SIG-M5 treated with dmso at 0.1 percent for 504 hours (cell line): ENCODE measurements at regions not wholly inside any gene's neighbourhood (a gene's known extent, or its start where the extent isn't known, plus 50 kb on each side); places are given as distances from the start of the nearest gene placed in this dataset.
"Not testable (repeated sequence)": the region's sequence is repeated elsewhere in the genome, so short reads cannot be mapped to it uniquely, and the experiment has no call there.

Experiments used
- DNase-seq: peaks from one replicate; lab custom pipeline; 2025; ENCODE audit not compliant: unreplicated experiment; lab: John Stamatoyannopoulos, UW

DNA sequence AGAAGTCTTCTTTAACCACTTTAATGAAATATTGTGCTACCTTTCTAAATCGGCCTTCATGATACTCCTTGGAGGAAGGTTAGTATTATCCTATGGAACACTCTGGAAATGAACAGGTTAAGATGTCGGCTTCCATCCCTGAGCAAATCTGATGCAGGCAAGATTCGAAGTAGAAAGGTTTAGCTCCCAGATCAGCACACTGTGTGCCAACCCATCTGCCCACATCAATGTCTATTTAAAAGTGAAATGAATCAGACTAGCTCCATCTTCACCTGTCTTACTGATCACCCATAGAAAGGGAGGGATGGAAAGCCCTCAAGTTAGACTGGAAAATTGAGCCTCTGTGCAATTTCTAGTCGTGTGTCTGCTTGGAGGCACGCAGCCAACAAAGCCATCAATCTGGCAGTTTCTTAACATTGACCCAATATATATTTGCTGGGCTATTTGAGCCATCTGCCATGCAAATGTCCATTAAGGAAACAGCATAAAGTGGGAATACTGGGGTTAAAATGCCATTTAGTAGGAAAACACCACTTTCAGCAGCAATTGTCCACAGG, 506.1 kb downstream of the RMST start:
- DNase-seq: no peak

DNA sequence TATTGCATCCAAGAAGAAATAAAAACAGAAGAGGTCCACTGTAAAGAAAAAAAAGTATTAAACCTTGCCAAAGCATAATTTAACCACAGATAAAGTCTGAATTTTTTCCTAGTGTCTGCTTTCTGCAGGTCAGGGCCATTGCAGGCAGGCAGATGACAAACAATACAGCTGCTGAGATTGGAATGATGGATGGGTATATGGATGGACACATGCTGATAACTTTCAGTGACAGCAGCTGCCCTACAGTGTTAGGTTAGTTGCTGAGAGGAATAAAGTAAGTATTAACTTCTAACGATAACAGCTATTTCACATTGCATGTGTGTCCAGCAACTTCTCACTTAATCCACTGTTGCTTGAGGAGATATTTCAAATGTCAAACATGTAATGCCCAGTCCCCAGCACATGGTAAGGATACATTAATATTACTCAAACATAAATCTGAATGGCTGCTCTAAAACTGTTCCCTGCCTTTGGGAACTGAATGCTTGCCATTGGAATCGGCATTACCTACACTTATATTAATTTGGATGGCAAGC, 515.3 kb downstream of the RMST start:
- no peak for DNase-seq

DNA sequence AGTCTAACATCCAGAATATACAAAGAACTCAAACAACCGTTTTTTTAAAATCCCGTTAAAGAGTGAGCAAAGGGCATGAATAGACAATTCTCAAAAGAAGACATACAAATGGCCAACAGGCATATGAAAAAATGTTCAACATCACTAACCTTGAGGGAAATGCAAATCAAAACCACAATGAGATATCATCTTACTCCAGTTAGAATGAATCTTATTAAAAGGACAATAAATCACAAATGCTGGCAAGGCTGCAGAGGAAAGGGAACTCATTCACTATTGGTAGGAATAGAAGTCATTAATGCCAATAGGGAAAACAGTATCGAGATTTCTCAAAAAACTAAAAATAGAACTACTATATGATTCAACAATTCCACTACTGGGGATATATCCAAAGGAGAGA, 520.1 kb downstream of the RMST start:
- no peak for DNase-seq

DNA sequence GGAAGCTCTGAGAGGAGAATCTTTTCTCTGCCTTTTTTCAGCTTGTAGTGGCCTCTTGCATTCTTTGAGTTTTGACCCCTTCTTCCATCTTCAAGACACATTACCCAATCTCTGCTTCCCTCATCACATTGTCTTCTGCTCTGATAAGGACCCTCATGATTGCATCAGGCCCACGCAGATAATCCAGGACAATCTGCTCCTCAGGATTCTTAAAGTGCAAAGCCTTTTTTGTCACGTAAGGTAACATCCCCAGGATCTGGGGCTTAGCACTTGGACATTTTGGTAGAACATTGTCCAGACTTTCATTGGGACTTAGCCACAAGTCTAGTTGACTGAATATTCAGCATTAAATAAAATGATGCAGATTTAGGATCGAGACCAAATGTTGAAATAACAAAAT, 521.2 kb downstream of the RMST start:
- DNase-seq: no peak

DNA sequence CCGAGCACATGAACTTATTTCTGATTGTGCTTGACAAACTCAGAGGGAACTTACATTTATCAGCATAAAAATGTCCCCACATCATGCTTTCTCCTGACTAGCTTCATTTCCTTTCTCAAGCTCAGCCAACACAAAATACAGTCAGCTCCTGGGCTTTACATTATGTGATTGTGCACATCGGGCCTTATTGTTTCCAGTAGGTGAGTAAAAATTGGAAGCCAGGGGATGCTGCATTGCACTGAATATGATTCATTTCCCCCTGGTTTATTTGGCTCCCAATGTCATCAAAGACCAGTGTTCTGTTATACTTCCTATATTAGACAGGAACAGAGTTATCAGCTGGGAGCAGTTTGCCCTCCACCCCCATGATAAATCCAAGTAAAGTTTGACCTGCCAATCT, 521.8 kb downstream of the RMST start:
- DNase-seq: no peak

DNA sequence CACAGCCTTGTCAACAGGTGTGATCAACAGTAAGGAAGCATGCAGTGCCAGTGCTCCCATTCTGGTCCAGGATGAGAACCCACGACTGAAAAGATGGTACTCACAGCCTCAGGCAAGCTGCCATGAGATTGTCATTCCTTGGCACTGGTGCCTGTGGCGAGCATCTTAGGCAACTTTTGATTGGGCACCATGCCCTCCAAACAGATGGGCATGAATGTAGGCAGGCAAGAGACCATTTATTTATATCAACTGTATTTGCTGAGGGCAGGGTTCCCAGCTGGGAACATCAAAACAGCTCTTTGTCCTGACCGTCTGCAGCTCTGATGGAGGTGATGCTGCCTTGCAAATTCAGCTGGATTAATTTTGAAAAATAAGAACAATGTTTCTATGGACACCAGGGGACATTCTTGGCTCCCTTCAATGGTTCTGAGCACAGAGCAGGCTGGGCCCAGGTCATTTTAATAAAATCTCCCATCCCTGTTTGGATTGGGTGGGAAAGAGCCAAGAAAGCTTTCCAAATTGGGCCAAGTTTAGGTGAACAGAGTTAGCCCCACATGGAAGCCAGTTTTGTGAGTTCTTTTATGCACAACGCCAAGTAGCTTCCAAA, 522.5 kb downstream of the RMST start:
- DNase-seq: no peak

DNA sequence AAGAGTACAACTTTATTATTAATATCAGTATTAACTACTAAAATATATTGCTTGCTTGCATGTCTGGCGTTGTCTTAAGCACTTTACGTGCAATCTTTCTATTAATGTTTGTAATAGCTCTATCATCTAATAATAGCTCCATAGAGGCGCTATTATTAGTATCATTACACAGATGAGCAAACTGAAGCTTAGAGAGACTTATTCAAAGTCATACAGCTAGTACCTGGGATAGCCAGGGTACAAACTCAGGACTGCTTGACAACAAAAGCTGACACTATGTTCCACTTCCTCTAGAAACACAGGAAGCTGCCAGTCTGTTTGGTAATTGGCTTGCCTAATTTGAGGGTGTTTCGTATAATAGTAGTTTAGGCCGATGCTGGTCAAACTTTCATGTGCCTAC, 523.2 kb downstream of the RMST start:
- DNase-seq: no peak

DNA sequence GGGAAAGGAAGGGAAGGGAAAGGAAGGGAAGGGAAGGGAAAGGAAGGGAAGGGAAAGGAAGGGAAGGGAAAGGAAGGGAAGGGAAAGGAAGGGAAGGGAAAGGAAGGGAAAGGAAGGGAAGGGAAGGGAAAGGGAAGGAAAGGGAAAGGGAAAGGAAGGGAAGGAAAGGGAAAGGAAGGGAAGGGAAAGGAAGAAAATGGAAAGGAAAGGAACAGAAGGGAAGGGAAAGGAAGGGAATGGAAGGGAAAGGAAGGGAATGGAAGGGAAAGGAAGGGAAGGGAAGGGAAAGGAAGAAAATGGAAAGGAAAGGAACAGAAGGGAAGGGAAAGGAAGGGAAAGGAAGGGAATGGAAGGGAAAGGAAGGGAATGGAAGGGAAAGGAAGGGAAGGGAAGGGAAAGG, 526.0 kb downstream of the RMST start:
- DNase-seq: not testable (repeated sequence)

DNA sequence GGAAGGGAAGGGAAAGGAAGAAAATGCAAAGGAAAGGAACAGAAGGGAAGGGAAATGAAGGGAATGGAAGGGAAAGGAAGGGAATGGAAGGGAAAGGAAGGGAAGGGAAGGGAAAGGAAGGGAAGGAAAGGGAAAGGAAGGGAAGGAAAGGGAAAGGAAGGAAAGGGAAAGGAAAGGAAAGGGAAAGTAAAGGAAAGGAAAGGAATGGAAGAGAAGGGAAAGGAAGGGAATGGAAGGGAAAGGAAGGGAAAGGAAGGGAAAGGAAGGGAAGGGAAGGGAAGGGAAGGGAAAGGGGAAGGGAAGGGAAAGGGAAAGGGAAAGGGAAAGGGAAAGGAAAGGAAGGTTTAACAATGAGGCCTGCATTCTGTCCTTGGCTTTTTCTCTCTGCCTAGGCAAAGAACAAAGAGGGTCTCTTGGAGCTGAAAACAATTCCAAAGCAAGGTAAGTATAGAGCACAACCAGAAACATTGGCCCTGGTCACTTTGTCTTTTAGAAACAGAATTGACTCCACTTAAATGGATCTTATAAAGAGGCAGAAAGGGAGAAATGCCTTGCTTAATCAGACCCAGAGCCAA, 525.9 kb upstream of the TMPO start:
- no peak for DNase-seq

DNA sequence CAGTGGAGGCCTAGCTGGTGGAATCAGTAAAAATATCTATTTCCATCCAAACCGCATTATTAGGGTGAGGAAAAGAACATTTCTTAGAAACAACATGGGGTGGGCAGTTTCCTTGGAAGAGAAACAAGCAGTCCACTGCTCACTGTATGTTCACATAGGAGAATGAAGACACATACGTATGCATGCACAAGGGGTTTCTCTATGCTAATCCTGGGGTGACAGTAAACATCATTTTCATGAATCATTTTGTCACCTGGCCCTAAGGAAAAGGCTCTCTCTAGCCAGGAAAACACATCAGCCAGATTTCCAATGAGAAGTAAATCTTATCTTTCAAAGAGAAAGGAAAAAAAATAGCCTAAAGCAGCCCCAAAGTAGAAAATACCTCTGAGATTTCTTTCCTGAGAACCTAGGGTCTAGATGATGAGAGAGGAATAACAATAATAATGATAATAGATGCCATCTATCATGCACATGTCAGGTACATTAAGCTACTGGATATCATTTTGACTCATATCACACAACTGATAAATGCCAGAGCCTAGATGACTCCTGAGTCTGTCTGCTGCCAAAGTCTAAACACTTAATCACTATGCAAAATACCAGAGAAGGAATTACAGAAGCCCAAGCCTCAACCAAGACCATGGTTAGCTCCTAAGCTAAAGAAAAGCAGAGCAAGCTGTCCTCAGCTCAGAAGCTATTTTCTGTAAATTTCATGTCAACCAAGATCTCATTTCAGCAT, 520.5 kb upstream of the TMPO start:
- no peak for DNase-seq

DNA sequence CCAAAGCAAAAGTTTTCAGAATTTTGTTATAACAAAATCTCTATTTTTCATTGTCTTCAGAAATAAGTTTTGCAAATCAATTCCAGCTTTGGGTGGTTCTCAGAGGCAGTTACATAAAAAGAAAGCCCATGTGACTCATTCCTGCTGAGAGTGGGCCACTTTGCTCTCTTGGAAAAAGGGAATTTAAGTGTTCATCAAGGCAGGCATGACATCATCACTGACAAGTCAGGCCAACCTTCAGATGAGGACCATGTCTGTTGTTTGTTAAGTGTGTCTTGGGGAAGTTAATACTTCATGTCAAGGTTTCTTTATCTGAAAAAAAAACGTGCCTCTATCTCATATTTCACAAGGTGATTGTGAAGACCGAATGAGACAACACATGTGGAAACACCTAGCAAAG, 519.8 kb upstream of the TMPO start:
- DNase-seq: no peak

DNA sequence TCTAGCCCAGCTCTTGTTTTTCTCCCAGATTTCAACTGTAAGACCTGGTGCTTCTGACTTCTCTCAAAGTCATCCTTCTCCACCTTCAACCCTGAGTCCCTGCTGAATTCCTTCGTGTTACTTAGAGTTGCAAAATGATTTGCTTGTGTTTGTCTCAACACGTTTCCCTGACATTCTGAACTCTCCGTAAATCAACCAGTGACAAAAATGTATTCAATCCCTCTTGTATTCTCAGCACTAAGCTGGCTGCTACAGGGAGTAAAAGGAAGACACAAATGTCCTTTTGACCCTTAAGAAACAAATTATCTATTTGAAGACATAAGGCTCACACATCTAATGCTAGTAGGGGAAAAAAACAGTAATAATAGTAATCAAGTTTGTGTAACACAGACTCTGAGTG, 514.0 kb upstream of the TMPO start:
- no peak for DNase-seq

DNA sequence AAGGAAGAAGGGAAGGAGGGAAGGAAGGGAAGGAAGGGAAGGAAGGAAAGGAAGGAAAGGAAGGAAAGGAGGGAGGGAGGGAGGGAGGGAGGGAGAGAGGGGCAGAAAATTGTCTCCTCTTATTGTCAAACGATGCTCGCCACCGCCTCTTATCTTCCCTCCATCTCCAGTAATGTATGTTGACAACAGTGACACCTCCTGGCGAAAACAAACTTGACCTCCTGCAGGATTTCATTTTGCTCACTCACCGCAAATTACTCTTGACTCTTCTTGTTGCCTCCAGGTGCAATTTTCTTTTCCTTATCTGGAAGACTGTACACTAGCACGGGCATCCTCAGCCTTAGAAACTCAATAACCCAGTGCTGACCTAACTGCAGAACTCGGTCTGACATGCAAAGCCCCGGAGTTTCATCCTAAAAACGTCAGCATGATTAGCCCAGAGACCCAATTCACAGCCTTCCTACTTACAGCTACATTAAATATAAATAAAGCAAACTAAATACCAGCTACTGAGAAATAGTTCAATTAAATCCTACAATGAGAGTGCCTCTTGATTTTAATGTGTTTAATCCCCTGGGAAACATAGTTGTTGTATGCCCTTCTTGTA, 512.4 kb upstream of the TMPO start:
- peak; percentile 69 for DNase-seq

DNA sequence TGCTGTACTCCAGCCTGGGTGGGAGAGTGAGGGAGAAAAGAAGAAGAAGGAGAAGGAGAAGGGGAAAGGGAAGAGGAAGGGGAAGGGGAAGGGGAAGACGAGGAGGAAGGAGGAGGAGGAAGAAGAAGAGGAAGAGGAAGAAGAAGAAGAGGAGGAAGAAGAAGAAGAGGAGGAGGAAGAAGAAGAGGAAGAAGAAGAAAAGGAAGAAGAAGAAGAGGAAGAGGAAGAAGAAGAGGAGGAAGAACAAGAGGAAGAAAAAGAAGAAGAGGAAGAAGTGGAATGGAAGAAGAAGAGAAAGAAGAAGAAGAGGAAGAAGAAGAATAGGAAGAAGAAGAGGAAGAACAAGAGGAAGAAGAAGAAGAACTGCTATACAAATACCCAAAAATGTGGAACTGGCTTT, 507.4 kb upstream of the TMPO start:
- DNase-seq: no peak

DNA sequence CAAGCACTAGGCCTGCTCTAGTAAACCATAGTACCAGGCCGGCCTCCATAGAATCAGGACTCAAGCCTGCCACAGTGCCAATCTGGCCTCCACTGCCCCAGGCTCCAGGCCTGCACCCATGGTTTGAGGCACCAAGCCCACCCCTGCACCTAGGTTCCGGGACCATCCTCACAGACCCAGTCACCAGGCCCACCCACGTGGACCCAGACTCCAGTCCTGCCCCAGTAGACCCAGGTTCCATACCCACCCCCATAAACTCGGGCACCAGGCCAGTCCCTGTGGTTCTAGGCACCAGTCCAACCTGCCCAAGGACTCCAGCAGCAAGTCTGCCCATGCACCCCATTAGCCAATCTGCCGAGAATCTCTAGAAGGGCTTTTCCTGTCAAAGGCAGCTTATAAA, 501.8 kb upstream of the TMPO start:
- DNase-seq: no peak

DNA sequence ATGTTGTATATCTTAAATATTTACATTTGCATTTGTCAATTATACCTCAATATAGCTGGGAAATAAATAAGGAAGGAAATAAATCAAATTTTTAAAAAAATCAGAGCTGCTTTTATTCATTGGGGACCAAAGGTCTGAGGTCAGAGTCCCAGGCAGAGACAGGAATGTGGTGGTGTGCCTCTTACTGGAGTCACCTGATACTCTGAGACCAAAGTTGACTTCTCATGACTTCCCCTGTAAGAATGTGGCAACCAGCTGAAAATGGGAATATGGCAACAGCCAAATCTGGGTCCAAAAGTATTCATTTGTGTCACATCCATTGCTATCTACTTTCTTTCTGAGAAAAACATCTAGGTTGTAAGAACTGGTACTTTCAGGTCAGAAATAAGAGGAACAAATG, 496.6 kb upstream of the TMPO start:
- DNase-seq: no peak

DNA sequence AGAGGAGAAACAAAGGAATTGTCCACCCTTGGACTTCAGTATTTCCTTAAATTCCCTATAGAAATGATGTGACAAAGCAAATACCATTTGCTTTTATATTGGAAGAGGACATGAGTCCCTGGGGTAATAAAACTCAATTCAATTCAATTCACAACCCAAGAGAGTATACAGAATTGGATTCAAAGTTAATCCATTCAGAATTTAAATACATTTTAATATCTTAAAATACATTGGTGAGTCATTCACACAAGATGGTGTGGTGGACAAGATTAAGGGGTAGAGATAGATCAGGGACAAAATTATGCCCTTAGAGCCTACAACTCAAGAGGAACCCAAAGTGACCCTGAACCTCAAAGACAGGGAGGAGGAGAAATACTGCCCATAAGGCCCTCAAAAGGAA, 495.0 kb upstream of the TMPO start:
- DNase-seq: no peak

DNA sequence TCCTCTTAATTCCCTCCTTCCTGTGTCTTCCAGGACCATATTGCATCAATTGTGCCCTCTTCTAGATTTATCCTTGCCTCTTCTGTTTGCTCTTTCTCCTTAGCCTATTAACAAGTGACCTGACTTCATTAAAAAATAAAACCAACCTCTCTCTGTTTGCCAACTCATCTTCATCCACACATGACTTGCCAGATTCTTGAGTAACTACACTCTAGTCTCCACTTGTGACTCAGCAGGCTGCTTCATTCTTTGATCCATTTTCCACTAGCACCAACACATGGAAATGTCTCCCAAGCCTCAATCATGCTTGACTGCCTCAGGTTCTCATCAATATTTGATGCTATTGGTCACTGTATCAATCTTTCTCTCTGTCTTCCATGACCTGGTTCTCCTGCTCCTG, 492.4 kb upstream of the TMPO start:
- DNase-seq: no peak

DNA sequence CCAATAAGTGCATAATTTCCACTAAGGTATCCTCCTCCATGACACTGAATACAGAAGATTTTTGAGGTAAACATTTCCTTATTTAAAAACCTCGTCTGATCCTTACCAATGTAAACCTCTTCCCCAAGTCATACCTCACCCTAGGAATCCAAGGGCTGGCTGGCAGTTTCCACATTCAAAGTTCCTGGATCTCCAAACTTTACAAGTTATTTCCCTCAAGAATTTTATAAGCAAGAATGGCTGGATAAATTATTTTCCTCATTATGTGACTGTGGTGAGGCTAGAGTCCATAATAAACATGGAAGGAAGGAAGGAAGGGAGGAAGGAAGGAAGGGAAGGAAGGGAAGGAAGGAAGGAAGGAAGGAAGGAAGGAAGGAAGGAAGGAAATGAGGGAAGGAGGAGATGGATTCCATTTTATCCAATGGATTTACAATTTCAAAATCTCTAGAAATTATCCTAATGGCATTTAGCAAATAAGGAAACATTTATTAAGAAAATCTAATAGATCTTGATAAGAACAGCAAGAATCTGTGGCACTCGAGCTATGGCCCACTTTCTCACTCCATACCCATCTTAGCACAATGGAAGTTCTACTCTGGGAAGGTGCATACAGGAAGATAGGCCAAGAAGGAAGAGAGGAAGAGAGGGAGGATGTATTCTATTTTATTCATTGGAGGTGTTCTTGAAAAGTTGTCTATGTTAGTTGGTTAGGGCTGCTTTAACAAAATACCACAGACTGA, 477.8 kb upstream of the TMPO start:
- no peak for DNase-seq

DNA sequence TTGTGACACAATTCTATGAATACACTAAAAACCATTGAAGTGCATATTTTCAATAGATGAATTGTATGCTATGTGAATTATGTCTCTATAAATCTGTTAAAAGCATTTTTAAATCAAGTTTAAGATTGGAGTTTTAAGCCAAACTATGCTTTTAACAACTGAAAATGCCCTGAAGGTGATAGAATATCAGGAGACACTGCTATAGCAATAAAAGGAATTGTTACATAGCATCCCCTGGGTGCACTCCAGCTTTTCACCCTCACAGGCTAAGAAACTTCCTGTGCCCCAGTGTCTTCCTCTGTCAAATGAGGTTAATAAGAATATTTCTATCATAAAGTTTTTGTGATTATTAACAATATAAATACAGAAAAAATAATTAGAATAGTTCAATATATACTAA, 472.7 kb upstream of the TMPO start:
- DNase-seq: no peak

DNA sequence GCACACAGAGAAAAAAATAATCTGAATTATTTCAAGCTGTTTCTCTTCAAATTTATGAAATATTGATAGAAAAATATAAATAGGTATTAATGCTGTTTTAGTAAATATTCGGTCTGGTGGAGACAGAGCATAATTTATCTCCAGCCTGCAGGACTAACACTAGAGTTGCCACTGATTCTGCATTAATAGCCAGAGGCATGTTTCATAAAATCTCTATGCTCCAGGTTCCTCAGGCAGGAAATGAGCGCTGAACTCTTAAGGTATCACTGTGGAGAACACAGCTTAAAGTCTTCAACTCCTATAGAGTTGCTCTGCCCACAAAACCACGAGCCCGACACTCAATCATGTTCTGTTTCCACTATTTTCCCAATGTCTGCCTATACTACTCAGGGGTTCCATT, 470.0 kb upstream of the TMPO start:
- DNase-seq: no peak
